CD8-positive, alpha-beta memory T cell (primary cell): ENCODE measurements at regions not wholly inside any gene's neighbourhood (a gene's known extent, or its start where the extent isn't known, plus 50 kb on each side); places are given as distances from the start of the nearest gene placed in this dataset.

Experiments
- CTCF ChIA-PET: fragments of 350-600 bp; sonication (Branson Sonifier 250); formaldehyde crosslinking; loops from one replicate; lab custom pipeline; 2021; ENCODE audit warnings: antibody characterized with exemption; lab: Charles Lee
- POLR2A ChIA-PET: fragments of 350-600 bp; sonication (Branson Sonifier 250); formaldehyde crosslinking; loops from one replicate; lab custom pipeline; 2021; ENCODE audit warnings: antibody characterized with exemption; lab: Charles Lee
- DNase-seq, 5 donors: peaks; one replicate each; pipeline versions ENCODE4 v3.0.0 to v3.0.0-alpha.2; 2020 to 2022; ENCODE audit warnings: mixed read lengths in 1 of 5
- H3K27ac ChIP-seq: one replicate; pipeline ENCODE4 v1.7.0; 2013; ENCODE audit warnings: low read depth, mild to moderate bottlenecking, low read length, moderate library complexity
- H3K27me3 ChIP-seq: 2 replicates; pipeline ENCODE4 v1.7.0; 2013; ENCODE audit warnings: low read length, mild to moderate bottlenecking; ENCODE audit not compliant: insufficient read depth, poor library complexity, severe bottlenecking
- H3K36me3 ChIP-seq: 2 replicates; pipeline ENCODE4 v1.7.0; 2013; ENCODE audit warnings: mild to moderate bottlenecking, low read length, moderate library complexity; ENCODE audit not compliant: insufficient read depth
- H3K4me1 ChIP-seq: 2 replicates; pipeline ENCODE4 v1.7.0; 2013; ENCODE audit warnings: mild to moderate bottlenecking, low read length, moderate library complexity; ENCODE audit not compliant: insufficient read depth
- H3K4me3 ChIP-seq: 2 replicates; pipeline ENCODE4 v1.7.0; 2013; ENCODE audit warnings: mild to moderate bottlenecking, low read length
- H3K9me3 ChIP-seq: 2 replicates; pipeline ENCODE4 v1.7.0; 2013; ENCODE audit warnings: mild to moderate bottlenecking, low read length
- H3K27ac Mint-ChIP-seq, 8 donors: one replicate each; pipeline ENCODE4 v1.8.0; 2020 to 2021; ENCODE audit warnings: mixed read lengths in 8 of 8, mild to moderate bottlenecking in 6 of 8, inconsistent platforms in 3 of 8, moderate library complexity in 3 of 8
- H3K27me3 Mint-ChIP-seq, 2 donors: one replicate each; pipeline ENCODE4 v1.8.0; 2020 to 2021; ENCODE audit warnings: mixed read lengths in 2 of 2, mild to moderate bottlenecking in 1 of 2, moderate library complexity in 1 of 2
- H3K36me3 Mint-ChIP-seq, 3 donors: one replicate each; pipeline ENCODE4 v1.8.0; 2020 to 2021; ENCODE audit warnings: mixed read lengths in 3 of 3, inconsistent platforms in 1 of 3, mild to moderate bottlenecking in 1 of 3
- H3K4me1 Mint-ChIP-seq, 3 donors: one replicate each; pipeline ENCODE4 v1.8.0; 2020 to 2021; ENCODE audit warnings: mixed read lengths in 3 of 3, inconsistent platforms in 1 of 3, mild to moderate bottlenecking in 1 of 3
- H3K4me3 Mint-ChIP-seq, 7 donors: one replicate each; pipeline ENCODE4 v1.8.0; 2020 to 2021; ENCODE audit warnings: mixed read lengths in 7 of 7, mild to moderate bottlenecking in 6 of 7, moderate library complexity in 4 of 7, inconsistent platforms in 2 of 7
- H3K9me3 Mint-ChIP-seq, 5 donors: one replicate each; pipeline ENCODE4 v1.8.0; 2020 to 2022; ENCODE audit warnings: mixed read lengths in 5 of 5, mild to moderate bottlenecking in 3 of 5, moderate library complexity in 2 of 5, inconsistent platforms in 1 of 5

- Mint-ChIP-seq H3K36me3 (peaks cover 0 to 3% (median 0%) of the 10 kb centered on the region in 3 donors), H3K27me3 (no peaks in the 10 kb centered on the region), H3K27ac (no peak overlapping the region), H3K4me3 (no peak overlapping the region), H3K9me3 (peaks cover 2 to 18% (median 6%) of the 10 kb centered on the region in 5 donors), H3K4me1 (no peaks in the 10 kb centered on the region)
- POLR2A ChIA-PET, result no interaction called here
- Histone ChIP-seq H3K27ac (no peak overlapping the region), H3K4me3 (no peak overlapping the region), H3K9me3 (no peaks in the 10 kb centered on the region), H3K27me3 (no peaks in the 10 kb centered on the region), H3K4me1 (no peaks in the 10 kb centered on the region), H3K36me3 (no peaks in the 10 kb centered on the region)
- CTCF ChIA-PET, result no interaction called here
- no peak for DNase-seq
Measured at GRCh38 chr5:124692950-124693349, 53.5 kb downstream of the ZNF608 start.

- POLR2A ChIA-PET, result no interaction called here
Measured at GRCh38 chr5:124692324-124692723, 54.1 kb downstream of the ZNF608 start.

GRCh38 chr5:124689653-124690052 is 56.8 kb downstream of the ZNF608 start:
- peaks cover 0 to 16% (median 3%) of the 10 kb centered on the region in 5 donors for H3K9me3 Mint-ChIP-seq
- H3K9me3 ChIP-seq, result no peaks in the 10 kb centered on the region
- no peak overlapping the region for H3K27ac Mint-ChIP-seq
- H3K27ac ChIP-seq, result no peak overlapping the region
- CTCF ChIA-PET, result no interaction called here
- H3K27me3 Mint-ChIP-seq, result no peaks in the 10 kb centered on the region
- H3K27me3 ChIP-seq, result no peaks in the 10 kb centered on the region
- no peaks in the 10 kb centered on the region for H3K4me1 Mint-ChIP-seq
- DNase-seq, result no peak
- POLR2A ChIA-PET, result no interaction called here
- peaks cover 0 to 3% (median 0%) of the 10 kb centered on the region in 3 donors for H3K36me3 Mint-ChIP-seq
- no peak overlapping the region for H3K4me3 ChIP-seq
- no peak overlapping the region for H3K4me3 Mint-ChIP-seq
- H3K36me3 ChIP-seq, result no peaks in the 10 kb centered on the region
- no peaks in the 10 kb centered on the region for H3K4me1 ChIP-seq

More at GRCh38 chr5:124692324-124692723, 54.1 kb downstream of the ZNF608 start:
- Histone ChIP-seq H3K36me3 (no peaks in the 10 kb centered on the region), H3K9me3 (no peaks in the 10 kb centered on the region), H3K4me3 (no peak overlapping the region), H3K4me1 (no peaks in the 10 kb centered on the region), H3K27ac (no peak overlapping the region), H3K27me3 (no peaks in the 10 kb centered on the region)
- Mint-ChIP-seq H3K27me3 (no peaks in the 10 kb centered on the region), H3K27ac (no peak overlapping the region), H3K4me1 (no peaks in the 10 kb centered on the region), H3K9me3 (peaks cover 2 to 16% (median 6%) of the 10 kb centered on the region in 5 donors), H3K36me3 (peaks cover 0 to 3% (median 0%) of the 10 kb centered on the region in 3 donors), H3K4me3 (no peak overlapping the region)
- no peak for DNase-seq
- CTCF ChIA-PET, result no interaction called here

DNA sequence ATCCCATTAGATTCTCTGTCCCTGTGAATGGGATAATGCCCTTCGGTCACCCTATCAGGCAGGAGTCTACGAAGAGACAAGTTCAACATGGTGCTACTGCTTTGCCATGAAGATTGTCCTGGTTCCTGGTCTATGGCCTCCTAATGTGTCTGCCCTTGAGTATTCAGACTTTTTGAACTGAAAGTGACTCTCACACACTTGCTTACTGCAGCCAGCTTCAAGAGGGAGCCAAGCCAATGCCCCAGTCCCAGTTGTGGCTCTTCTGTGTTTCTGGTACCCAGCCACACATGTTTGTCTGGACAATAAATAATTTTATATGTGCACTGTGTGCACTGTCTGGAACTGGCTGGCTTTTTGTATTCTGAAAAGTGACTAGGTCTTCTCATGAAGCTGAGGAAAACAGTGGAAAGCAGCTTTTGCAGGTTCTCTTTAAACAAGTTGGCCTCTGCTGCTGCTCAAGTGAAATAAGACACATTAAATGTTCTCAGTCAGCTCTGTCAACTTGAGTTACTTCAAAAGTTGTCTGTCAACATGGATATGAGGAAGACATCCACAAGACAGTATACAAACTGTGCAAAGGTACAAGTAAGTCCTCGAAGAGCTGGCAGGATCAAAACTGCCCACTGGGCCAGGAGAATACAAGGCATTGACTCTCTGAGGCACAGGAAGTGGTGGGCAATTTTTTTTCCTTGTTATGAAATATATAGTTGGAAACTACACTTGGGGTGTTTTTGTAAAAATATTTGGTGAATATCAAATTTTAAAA is 60.0 kb downstream of the ZNF608 start:
- H3K27ac Mint-ChIP-seq, result no peak overlapping the region
- H3K4me1 Mint-ChIP-seq, result no peaks in the 10 kb centered on the region
- H3K36me3 Mint-ChIP-seq, result peaks cover 0 to under 1% (median 0%) of the 10 kb centered on the region in 3 donors
- peaks cover 0 to 8% (median 1%) of the 10 kb centered on the region in 5 donors for H3K9me3 Mint-ChIP-seq
- DNase-seq, result no peak
- H3K4me3 Mint-ChIP-seq, result no peak overlapping the region
- Histone ChIP-seq H3K27ac (no peak overlapping the region), H3K36me3 (no peaks in the 10 kb centered on the region), H3K4me1 (no peaks in the 10 kb centered on the region), H3K4me3 (no peak overlapping the region), H3K27me3 (no peaks in the 10 kb centered on the region), H3K9me3 (no peaks in the 10 kb centered on the region)
- ChIA-PET CTCF (no interaction called here), POLR2A (no interaction called here)
- no peaks in the 10 kb centered on the region for H3K27me3 Mint-ChIP-seq

- Histone ChIP-seq H3K27me3 (no peaks in the 10 kb centered on the region), H3K27ac (no peak overlapping the region), H3K9me3 (no peaks in the 10 kb centered on the region), H3K36me3 (no peaks in the 10 kb centered on the region), H3K4me3 (no peak overlapping the region), H3K4me1 (no peaks in the 10 kb centered on the region)
- Mint-ChIP-seq H3K27ac (no peak overlapping the region), H3K9me3 (peaks cover 0 to 10% (median 3%) of the 10 kb centered on the region in 5 donors), H3K4me1 (no peaks in the 10 kb centered on the region), H3K36me3 (no peaks in the 10 kb centered on the region), H3K4me3 (no peak overlapping the region), H3K27me3 (no peaks in the 10 kb centered on the region)
- no peak for DNase-seq
- ChIA-PET POLR2A (no interaction called here), CTCF (no interaction called here)
Measured at GRCh38 chr5:124685404-124685930, 61.0 kb downstream of the ZNF608 start.

DNA sequence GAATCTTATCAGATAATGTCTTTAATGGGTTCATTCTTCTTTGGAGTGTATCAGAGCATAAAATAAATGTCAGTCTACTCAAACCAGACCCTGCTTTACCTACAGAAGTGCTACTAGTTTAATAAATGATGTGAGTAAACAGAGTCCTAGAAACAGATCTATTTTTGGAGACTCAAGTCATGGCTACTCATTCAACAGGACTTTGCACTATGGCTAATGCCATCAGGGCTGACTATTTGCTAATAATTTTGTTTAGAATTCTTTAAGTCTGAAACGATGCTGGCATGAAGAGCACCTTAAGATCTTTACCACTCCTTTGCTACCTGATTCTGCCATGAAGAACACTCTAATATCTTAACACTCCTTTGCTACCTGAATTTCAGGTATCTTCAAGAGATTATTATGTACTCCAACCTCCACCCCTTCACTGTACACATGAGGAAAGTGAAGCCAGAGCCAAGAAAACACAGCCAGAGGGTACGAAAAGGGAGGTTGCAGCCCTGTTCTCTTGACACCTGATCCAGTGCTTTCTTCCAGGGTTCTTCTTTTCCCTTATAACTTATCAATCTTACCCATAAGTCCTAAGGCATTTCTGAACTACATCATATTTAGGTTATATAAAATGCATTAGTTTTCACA is 62.4 kb downstream of the ZNF608 start:
- H3K4me3 ChIP-seq, result no peak overlapping the region

GRCh38 chr5:124679578-124680199 is 66.8 kb downstream of the ZNF608 start:
- Histone ChIP-seq H3K9me3 (no peaks in the 10 kb centered on the region), H3K4me1 (no peaks in the 10 kb centered on the region), H3K27ac (no peak overlapping the region), H3K4me3 (no peak overlapping the region), H3K36me3 (no peaks in the 10 kb centered on the region), H3K27me3 (no peaks in the 10 kb centered on the region)
- Mint-ChIP-seq H3K4me3 (no peak overlapping the region), H3K27ac (no peak overlapping the region), H3K9me3 (peaks cover 0 to 17% (median 3%) of the 10 kb centered on the region in 5 donors), H3K4me1 (no peaks in the 10 kb centered on the region), H3K36me3 (no peaks in the 10 kb centered on the region), H3K27me3 (no peaks in the 10 kb centered on the region)
- POLR2A ChIA-PET, result no interaction called here
- CTCF ChIA-PET, result no interaction called here
- no peak for DNase-seq

More for the DNA sequence above, 62.4 kb downstream of the ZNF608 start:
- DNase-seq, result no peak
- Histone ChIP-seq H3K36me3 (no peaks in the 10 kb centered on the region), H3K27me3 (no peaks in the 10 kb centered on the region), H3K4me1 (no peaks in the 10 kb centered on the region), H3K27ac (no peak overlapping the region), H3K9me3 (no peaks in the 10 kb centered on the region)
- Mint-ChIP-seq H3K4me1 (no peaks in the 10 kb centered on the region), H3K4me3 (no peak overlapping the region), H3K27me3 (no peaks in the 10 kb centered on the region), H3K27ac (no peak overlapping the region), H3K9me3 (peaks cover 0 to 10% (median 3%) of the 10 kb centered on the region in 5 donors), H3K36me3 (no peaks in the 10 kb centered on the region)
- ChIA-PET CTCF (no interaction called here), POLR2A (no interaction called here)
